PC-3 (cell line): ENCODE measurements at regions not wholly inside any gene's neighbourhood (a gene's known extent, or its start where the extent isn't known, plus 50 kb on each side); places are given as distances from the start of the nearest gene placed in this dataset.

Experiments
- ATAC-seq: fragments of 200-7000 bp; cut with Tn5 transposase; 2 replicates; pipeline ENCODE4 v1.9.1; 2020; ENCODE audit warnings: mild to moderate bottlenecking, moderate library complexity
- BruUV-seq: library from RNA; stranded (reverse); fragments of 400-500 nt; replicated peaks from 2 replicates; lab custom pipeline; 2021; lab: Mats Ljungman, UMichigan
- CTCF ChIA-PET: fragments of 300-600 bp; sonication (Branson Sonifier 250); formaldehyde crosslinking; loops from one replicate; lab custom pipeline; 2022; ENCODE audit warnings: antibody characterized with exemption; lab: Charles Lee
- POLR2A ChIA-PET: fragments of 300-600 bp; sonication (Branson Sonifier 250); formaldehyde crosslinking; loops from one replicate; lab custom pipeline; 2022; ENCODE audit warnings: antibody characterized with exemption; ENCODE audit not compliant: unreplicated experiment; lab: Charles Lee
- DNase-seq: peaks from one replicate; pipeline ENCODE4 v3.0.0-alpha.2; 2015
- H2AFZ ChIP-seq: fragments of 300-600 bp; sonication (generic); 2 replicates; pipeline ENCODE4 v1.6.0; 2016; ENCODE audit warnings: antibody characterized with exemption, low read length
- H3F3A ChIP-seq: fragments of 300-600 bp; sonication (generic); one replicate; pipeline ENCODE4 v1.6.0; 2017; ENCODE audit warnings: antibody characterized with exemption, low read length, control low read depth, mild to moderate bottlenecking; ENCODE audit not compliant: unreplicated experiment
- H3K27ac ChIP-seq: fragments of 300-600 bp; sonication (generic); 2 replicates; pipeline ENCODE4 v1.5.1; 2016; ENCODE audit warnings: mild to moderate bottlenecking, low read length
- H3K27me3 ChIP-seq: fragments of 300-600 bp; sonication (generic); 2 replicates; pipeline ENCODE4 v1.6.1; 2016; ENCODE audit warnings: low read length, mixed read lengths
- H3K36me3 ChIP-seq: fragments of 300-600 bp; sonication (generic); 2 replicates; pipeline ENCODE4 v1.6.1; 2016; ENCODE audit warnings: low read depth, mixed run types, low read length, mixed read lengths
- H3K4me1 ChIP-seq: fragments of 300-600 bp; sonication (generic); 2 replicates; pipeline ENCODE4 v1.5.1; 2016; ENCODE audit warnings: low read length; ENCODE audit not compliant: insufficient read depth
- H3K4me2 ChIP-seq: fragments of 300-600 bp; sonication (generic); 2 replicates; pipeline ENCODE4 v1.6.0; 2016; ENCODE audit warnings: low read length
- H3K4me3 ChIP-seq: fragments of 300-600 bp; sonication (generic); 2 replicates; pipeline ENCODE4 v1.5.1; 2016; ENCODE audit warnings: mild to moderate bottlenecking, low read length, mixed read lengths
- H3K79me2 ChIP-seq: fragments of 300-600 bp; sonication (generic); 2 replicates; pipeline ENCODE4 v1.6.1; 2017; ENCODE audit warnings: low read length, mixed read lengths
- H3K9ac ChIP-seq: fragments of 300-600 bp; sonication (generic); 2 replicates; pipeline ENCODE4 v1.6.0; 2016; ENCODE audit warnings: mild to moderate bottlenecking, low read length
- H3K9me2 ChIP-seq: fragments of 300-600 bp; sonication (generic); replicated peaks from 2 replicates; pipeline ENCODE4 v1.6.1; 2016; ENCODE audit warnings: mixed run types, low read length, mixed read lengths
- H3K9me3 ChIP-seq: fragments of 300-600 bp; sonication (generic); 2 replicates; pipeline ENCODE4 v1.6.1; 2016; ENCODE audit warnings: low read length, mixed read lengths
- H4K20me1 ChIP-seq: fragments of 300-600 bp; sonication (generic); 2 replicates; pipeline ENCODE4 v1.6.1; 2016; ENCODE audit warnings: low read length, mixed read lengths
- CTCF ChIP-seq: fragments of 300-600 bp; sonication (generic); conservative IDR thresholded peaks from 2 replicates; pipeline ENCODE4 v1.5.1; 2017; ENCODE audit warnings: antibody characterized with exemption, low read depth, mild to moderate bottlenecking, low read length
- EZH2 ChIP-seq: fragments of 300-600 bp; sonication (generic); IDR thresholded peaks from one replicate; pipeline ENCODE4 v1.6.1; 2017; ENCODE audit warnings: antibody characterized with exemption, mild to moderate bottlenecking, low read length; ENCODE audit not compliant: unreplicated experiment
- EZH2phosphoT487 ChIP-seq: fragments of 300-600 bp; sonication (generic); IDR thresholded peaks from 2 replicates; pipeline ENCODE4 v1.6.1; 2018; ENCODE audit warnings: mild to moderate bottlenecking, antibody characterized with exemption, low read length, borderline replicate concordance
- intact Hi-C: fragments of 100-400 bp; cut with micrococcal nuclease; formaldehyde crosslinking; loops from 2 replicates; pipeline ENCODE4 v1.9.0; 2023

- H3K36me3 ChIP-seq: no peaks in the 10 kb centered on the region
- no peaks in the 10 kb centered on the region for H3K79me2 ChIP-seq
- H3K4me1 ChIP-seq: no peaks in the 10 kb centered on the region
- H3K4me2 ChIP-seq: no peak overlapping the region
- peaks cover 67% of the 10 kb centered on the region for H3K27me3 ChIP-seq
- BruUV-seq: no TSS peak
- ATAC-seq: no peak
- H3K9me3 ChIP-seq: no peaks in the 10 kb centered on the region
- ChIA-PET CTCF (no interaction called here), POLR2A (no interaction called here)
- no peak for DNase-seq
- no peaks in the 10 kb centered on the region for H4K20me1 ChIP-seq
- H3K27ac ChIP-seq: no peak overlapping the region
- no peak overlapping the region for H3K4me3 ChIP-seq
- no peak overlapping the region for H3K9ac ChIP-seq
- no peaks in the 10 kb centered on the region for H3F3A ChIP-seq
- intact Hi-C loops: no loop called here
- H3K9me2 ChIP-seq: no peaks in the 10 kb centered on the region
- no peak for TF ChIP-seq CTCF
- no peak for TF ChIP-seq EZH2phosphoT487
- no peak for TF ChIP-seq EZH2
- no peak overlapping the region for H2AFZ ChIP-seq
Measured at GRCh38 chr14:97361181-97361580, 564.0 kb downstream of the VRK1 start.

- no peaks in the 10 kb centered on the region for H3F3A ChIP-seq
- no peak overlapping the region for H3K27ac ChIP-seq
- H3K9ac ChIP-seq: no peak overlapping the region
- H3K4me3 ChIP-seq: no peak overlapping the region
- peaks cover 66% of the 10 kb centered on the region for H3K27me3 ChIP-seq
- ATAC-seq (no peak), DNase-seq (no peak)
- H3K9me3 ChIP-seq: no peaks in the 10 kb centered on the region
- H3K9me2 ChIP-seq: no peaks in the 10 kb centered on the region
- H3K4me1 ChIP-seq: no peaks in the 10 kb centered on the region
- no peaks in the 10 kb centered on the region for H3K79me2 ChIP-seq
- no peak overlapping the region for H2AFZ ChIP-seq
- no peaks in the 10 kb centered on the region for H4K20me1 ChIP-seq
- no TSS peak for BruUV-seq
- ChIA-PET CTCF (no interaction called here), POLR2A (no interaction called here)
- intact Hi-C loops: no loop called here
- H3K4me2 ChIP-seq: no peak overlapping the region
- TF ChIP-seq CTCF: no peak
- TF ChIP-seq EZH2: no peak
- TF ChIP-seq EZH2phosphoT487: no peak
- no peaks in the 10 kb centered on the region for H3K36me3 ChIP-seq
Measured at GRCh38 chr14:97361958-97362357, 564.8 kb downstream of the VRK1 start.

- CTCF ChIA-PET: no interaction called here
- intact Hi-C loops: no loop called here
Measured at GRCh38 chr14:97366400-97366799, 569.2 kb downstream of the VRK1 start.

More at GRCh38 chr14:97366400-97366799, 569.2 kb downstream of the VRK1 start:
- H3K36me3 ChIP-seq: no peaks in the 10 kb centered on the region
- peaks cover 60% of the 10 kb centered on the region for H3K27me3 ChIP-seq
- no TSS peak for BruUV-seq
- H3K9me2 ChIP-seq: no peaks in the 10 kb centered on the region
- no peak overlapping the region for H3K27ac ChIP-seq
- peaks cover 7% of the 10 kb centered on the region; the same call in 1 of the 2 replicates for H3K4me1 ChIP-seq
- H3F3A ChIP-seq: no peaks in the 10 kb centered on the region
- no peak overlapping the region for H3K9ac ChIP-seq
- no peak for DNase-seq
- TF ChIP-seq EZH2phosphoT487 (no peak), EZH2 (no peak), CTCF (no peak)
- H3K4me2 ChIP-seq: peak overlapping the region; percentile 37; the same call in 1 of the 2 replicates
- no peaks in the 10 kb centered on the region for H3K9me3 ChIP-seq
- H3K4me3 ChIP-seq: peak overlapping the region; percentile 27; the same call in 1 of the 2 replicates
- no peak for ATAC-seq
- POLR2A ChIA-PET: no interaction called here
- H4K20me1 ChIP-seq: no peaks in the 10 kb centered on the region
- peak overlapping the region; percentile 42; the same call in 1 of the 2 replicates for H2AFZ ChIP-seq
- no peaks in the 10 kb centered on the region for H3K79me2 ChIP-seq
